Trophoblast cell (in vitro differentiated cells and primary cell): ENCODE measurements at regions not wholly inside any gene's neighbourhood (a gene's known extent, or its start where the extent isn't known, plus 50 kb on each side); places are given as distances from the start of the nearest gene placed in this dataset.

ENCODE experiments used
- DNase-seq, 2 donors: peaks; one replicate each; pipeline ENCODE4 v3.0.0-alpha.2; 2016
- H2AFZ ChIP-seq: 2 replicates; pipeline ENCODE4 v1.6.1; 2013; ENCODE audit warnings: low read length, moderate library complexity, mild to moderate bottlenecking; ENCODE audit not compliant: insufficient read depth, poor library complexity
- H2AK5ac ChIP-seq: 2 replicates; pipeline ENCODE4 v1.6.1; 2013; ENCODE audit warnings: mild to moderate bottlenecking, low read length
- H2BK120ac ChIP-seq: 2 replicates; pipeline ENCODE4 v1.6.1; 2013; ENCODE audit warnings: low read length, mild to moderate bottlenecking, moderate library complexity; ENCODE audit not compliant: insufficient read depth, poor library complexity
- H2BK12ac ChIP-seq: 2 replicates; pipeline ENCODE4 v1.6.1; 2013; ENCODE audit warnings: mild to moderate bottlenecking, low read length, moderate library complexity
- H2BK5ac ChIP-seq: 2 replicates; pipeline ENCODE4 v1.6.1; 2013; ENCODE audit warnings: low read length, low read depth, moderate library complexity, mild to moderate bottlenecking; ENCODE audit not compliant: poor library complexity
- H3K14ac ChIP-seq: 2 replicates; pipeline ENCODE4 v1.6.1; 2013; ENCODE audit warnings: mild to moderate bottlenecking, low read length
- H3K18ac ChIP-seq: 2 replicates; pipeline ENCODE4 v1.6.1; 2013; ENCODE audit warnings: mild to moderate bottlenecking, low read length
- H3K23ac ChIP-seq: 2 replicates; pipeline ENCODE4 v1.6.1; 2013; ENCODE audit warnings: low read length
- H3K27ac ChIP-seq: 2 replicates; pipeline ENCODE4 v1.5.1; 2013; ENCODE audit warnings: low read depth, mild to moderate bottlenecking, inconsistent platforms, low read length, moderate library complexity
- H3K27me3 ChIP-seq: 2 replicates; pipeline ENCODE4 v1.6.1; 2013; ENCODE audit warnings: inconsistent platforms, mild to moderate bottlenecking, low read length, moderate library complexity; ENCODE audit not compliant: insufficient read depth
- H3K36me3 ChIP-seq, 2 experiments: 1 replicate in 1 of 2; 2 replicates in 1 of 2; pipeline ENCODE4 v1.6.1; 2013; ENCODE audit warnings: low read length in 2 of 2, mild to moderate bottlenecking in 2 of 2, moderate library complexity in 1 of 2; ENCODE audit not compliant: insufficient read depth in 2 of 2, control insufficient read depth in 1 of 2
- H3K4ac ChIP-seq: 2 replicates; pipeline ENCODE4 v1.6.1; 2013; ENCODE audit warnings: low read depth, mild to moderate bottlenecking, low read length, moderate library complexity
- H3K4me1 ChIP-seq, 2 experiments: 1 replicate in 1 of 2; 2 replicates in 1 of 2; pipeline ENCODE4 v1.6.1; 2013; ENCODE audit warnings: low read length in 2 of 2, mild to moderate bottlenecking in 2 of 2, moderate library complexity in 1 of 2; ENCODE audit not compliant: insufficient read depth in 2 of 2, control insufficient read depth in 1 of 2
- H3K4me2 ChIP-seq: 2 replicates; pipeline ENCODE4 v1.6.1; 2013; ENCODE audit warnings: inconsistent platforms, mild to moderate bottlenecking, low read length, moderate library complexity
- H3K4me3 ChIP-seq: 2 replicates; pipeline ENCODE4 v1.5.1; 2013; ENCODE audit warnings: mild to moderate bottlenecking, low read depth, low read length, inconsistent platforms
- H3K79me1 ChIP-seq: one replicate; pipeline ENCODE4 v1.6.1; 2013; ENCODE audit warnings: low read length
- H3K79me2 ChIP-seq: 2 replicates; pipeline ENCODE4 v1.6.1; 2013; ENCODE audit warnings: low read length, mild to moderate bottlenecking; ENCODE audit not compliant: control insufficient read depth, insufficient read depth, poor library complexity
- H3K9ac ChIP-seq: 2 replicates; pipeline ENCODE4 v1.6.1; 2013; ENCODE audit warnings: mild to moderate bottlenecking, low read length
- H3K9me3 ChIP-seq: 2 replicates; pipeline ENCODE4 v1.6.1; 2013; ENCODE audit warnings: low read depth, mild to moderate bottlenecking, control low read depth, inconsistent platforms, low read length; ENCODE audit not compliant: insufficient read depth
- H4K12ac ChIP-seq: 2 replicates; pipeline ENCODE4 v1.6.1; 2013; ENCODE audit warnings: low read depth, mild to moderate bottlenecking, low read length, moderate library complexity
- H4K8ac ChIP-seq: 2 replicates; pipeline ENCODE4 v1.6.1; 2013; ENCODE audit warnings: low read depth, mild to moderate bottlenecking, low read length, moderate library complexity
- H4K91ac ChIP-seq: one replicate; pipeline ENCODE4 v1.6.1; 2013; ENCODE audit warnings: low read depth, mild to moderate bottlenecking, low read length, moderate library complexity
- WGBS: extraction: QIAGEN DNeasy Blood & Tissue Kit; methylation state at CpG from one replicate; pipeline ENCODE4 v1.1.7; 2013; ENCODE audit warnings: missing lambda C conversion rate; ENCODE audit not compliant: insufficient read length, insufficient coverage; ENCODE audit errors: extremely low coverage; 5-methylcytosine and 5-hydroxymethylcytosine counted together

GRCh38 chr1:96544051-96544830 lies 177.3 kb upstream of the PTBP2 start:
- H4K8ac ChIP-seq: no peak overlapping the region
- H3K23ac ChIP-seq: no peak overlapping the region
- H2BK5ac ChIP-seq: no peak overlapping the region
- H3K9ac ChIP-seq: no peak overlapping the region
- no peaks in the 10 kb centered on the region for H3K27me3 ChIP-seq
- H3K18ac ChIP-seq: no peak overlapping the region
- no peak overlapping the region for H4K91ac ChIP-seq
- H3K4ac ChIP-seq: no peak overlapping the region
- H3K4me3 ChIP-seq: no peak overlapping the region
- no peaks in the 10 kb centered on the region for H3K79me1 ChIP-seq
- H3K4me1 ChIP-seq: no peaks in the 10 kb centered on the region
- no peak overlapping the region for H2AFZ ChIP-seq
- no CpG with 5 or more reads among the region's 6 CpGs for WGBS
- no peak overlapping the region for H2BK12ac ChIP-seq
- DNase-seq: no peak
- H3K9me3 ChIP-seq: no peaks in the 10 kb centered on the region
- no peak overlapping the region for H3K27ac ChIP-seq
- H3K79me2 ChIP-seq: no peaks in the 10 kb centered on the region
- H3K14ac ChIP-seq: no peak overlapping the region
- H2BK120ac ChIP-seq: no peak overlapping the region
- no peak overlapping the region for H3K4me2 ChIP-seq
- H3K36me3 ChIP-seq: no peaks in the 10 kb centered on the region
- no peak overlapping the region for H4K12ac ChIP-seq
- H2AK5ac ChIP-seq: no peak overlapping the region

GRCh38 chr1:96544831-96545221 lies 176.8 kb upstream of the PTBP2 start:
- DNase-seq: no peak
- WGBS: no CpG with 5 or more reads among the region's 1 CpG
- no peak overlapping the region for H2AFZ ChIP-seq
- H3K27me3 ChIP-seq: no peaks in the 10 kb centered on the region
- no peak overlapping the region for H4K12ac ChIP-seq
- no peak overlapping the region for H4K8ac ChIP-seq
- H3K36me3 ChIP-seq: no peaks in the 10 kb centered on the region
- H3K4me3 ChIP-seq: no peak overlapping the region
- H2BK120ac ChIP-seq: no peak overlapping the region
- no peak overlapping the region for H3K18ac ChIP-seq
- no peaks in the 10 kb centered on the region for H3K9me3 ChIP-seq
- no peak overlapping the region for H3K4me2 ChIP-seq
- H3K14ac ChIP-seq: no peak overlapping the region
- H3K79me2 ChIP-seq: no peaks in the 10 kb centered on the region
- H3K27ac ChIP-seq: no peak overlapping the region
- H3K9ac ChIP-seq: no peak overlapping the region
- no peak overlapping the region for H3K4ac ChIP-seq
- no peak overlapping the region for H2BK5ac ChIP-seq
- no peak overlapping the region for H3K23ac ChIP-seq
- H2AK5ac ChIP-seq: no peak overlapping the region
- H4K91ac ChIP-seq: no peak overlapping the region
- no peaks in the 10 kb centered on the region for H3K4me1 ChIP-seq
- H2BK12ac ChIP-seq: no peak overlapping the region
- no peaks in the 10 kb centered on the region for H3K79me1 ChIP-seq

- no peak overlapping the region for H3K27ac ChIP-seq
- no peaks in the 10 kb centered on the region for H3K9me3 ChIP-seq
- H4K91ac ChIP-seq: no peak overlapping the region
- no peak overlapping the region for H3K9ac ChIP-seq
- H3K4ac ChIP-seq: no peak overlapping the region
- no peak overlapping the region for H2BK5ac ChIP-seq
- H2AFZ ChIP-seq: no peak overlapping the region
- no peak overlapping the region for H3K18ac ChIP-seq
- H3K23ac ChIP-seq: no peak overlapping the region
- H3K4me2 ChIP-seq: no peak overlapping the region
- no peak overlapping the region for H2BK12ac ChIP-seq
- no peak overlapping the region for H4K12ac ChIP-seq
- no peaks in the 10 kb centered on the region for H3K79me2 ChIP-seq
- no peak overlapping the region for H4K8ac ChIP-seq
- no peak overlapping the region for H3K4me3 ChIP-seq
- no peak overlapping the region for H2BK120ac ChIP-seq
- H3K79me1 ChIP-seq: no peaks in the 10 kb centered on the region
- WGBS: no CpG with 5 or more reads among the region's 4 CpGs
- H3K14ac ChIP-seq: no peak overlapping the region
- H2AK5ac ChIP-seq: no peak overlapping the region
- H3K27me3 ChIP-seq: no peaks in the 10 kb centered on the region
- H3K36me3 ChIP-seq: no peaks in the 10 kb centered on the region
- H3K4me1 ChIP-seq: no peaks in the 10 kb centered on the region
- DNase-seq: no peak
Observed at GRCh38 chr1:96545935-96546656, 175.5 kb upstream of the PTBP2 start.

GRCh38 chr1:96550061-96550460 lies 171.5 kb upstream of the PTBP2 start:
- H3K79me2 ChIP-seq: no peaks in the 10 kb centered on the region
- no peak overlapping the region for H3K4me2 ChIP-seq
- no peak for DNase-seq
- no peak overlapping the region for H4K8ac ChIP-seq
- H3K23ac ChIP-seq: no peak overlapping the region
- no peak overlapping the region for H2BK12ac ChIP-seq
- no peak overlapping the region for H3K9ac ChIP-seq
- no peak overlapping the region for H3K18ac ChIP-seq
- H4K91ac ChIP-seq: no peak overlapping the region
- no peak overlapping the region for H4K12ac ChIP-seq
- no peaks in the 10 kb centered on the region for H3K9me3 ChIP-seq
- H2BK5ac ChIP-seq: no peak overlapping the region
- no peaks in the 10 kb centered on the region for H3K79me1 ChIP-seq
- no peaks in the 10 kb centered on the region for H3K27me3 ChIP-seq
- no peak overlapping the region for H3K27ac ChIP-seq
- no peak overlapping the region for H3K4me3 ChIP-seq
- no peak overlapping the region for H3K14ac ChIP-seq
- H3K36me3 ChIP-seq: no peaks in the 10 kb centered on the region
- H3K4ac ChIP-seq: no peak overlapping the region
- no peaks in the 10 kb centered on the region for H3K4me1 ChIP-seq
- H2BK120ac ChIP-seq: no peak overlapping the region
- no peak overlapping the region for H2AK5ac ChIP-seq
- no peak overlapping the region for H2AFZ ChIP-seq
